ENCODE measurements at regions not wholly inside any gene's neighbourhood (a gene's known extent, or its start where the extent isn't known, plus 50 kb on each side); places are given as distances from the start of the nearest gene placed in this dataset.

- Mint-ChIP-seq H3K36me3 (ENCODE audit: low read depth) (peaks cover 13% of the 10 kb centered on the region), H3K9me3 (peaks cover 14% of the 10 kb centered on the region), H3K27me3 (ENCODE audit: insufficient read depth, low read depth, poor library complexity) (peaks cover 1% of the 10 kb centered on the region), H3K4me1 (peaks cover 10% of the 10 kb centered on the region), H3K27ac (no peak overlapping the region), H3K4me3 (no peak overlapping the region)
- ATAC-seq (no peak), DNase-seq (ENCODE audit: low spot score) (no peak)
- H3K9me2 ChIP-seq (ENCODE audit: insufficient read depth), result no peaks in the 10 kb centered on the region
- no peaks in the 10 kb centered on the region for H4K20me1 ChIP-seq (replicated peaks; ENCODE audit: insufficient read depth)
- no peak overlapping the region for H2AFZ ChIP-seq
- H3K27me3 ChIP-seq (ENCODE audit: insufficient read depth), result no peaks in the 10 kb centered on the region
- peaks cover 2% of the 10 kb centered on the region; the same call in 1 of the 2 replicates for H3K36me3 ChIP-seq (ENCODE audit: insufficient read depth)
- TF ChIP-seq ZNF114 (CRISPR knock-in tag; IDR thresholded peaks at IDR 0.05), result no peak
- TF ChIP-seq CTCF (conservative IDR thresholded peaks at IDR 0.05; ENCODE audit: low read depth in 2 of 2), result no peak
- no peak for TF ChIP-seq CREB1 (CRISPR knock-in tag; IDR thresholded peaks at IDR 0.05; ENCODE audit: low read depth)
- TF ChIP-seq STAT1 (IDR thresholded peaks at IDR 0.05; ENCODE audit: unreplicated experiment), result no peak
- no peak for TF ChIP-seq ZNF462 (CRISPR knock-in tag; IDR thresholded peaks at IDR 0.05)
- no peak for TF ChIP-seq ETS1 (IDR thresholded peaks at IDR 0.05)
- TF ChIP-seq REST (IDR thresholded peaks at IDR 0.05; ENCODE audit: unreplicated experiment), result no peak
- TF ChIP-seq EZH2phosphoT487 (IDR thresholded peaks at IDR 0.05; ENCODE audit: unreplicated experiment), result no peak
- no peak for TF ChIP-seq NANOG (IDR thresholded peaks at IDR 0.05; ENCODE audit: borderline replicate concordance)
- TF ChIP-seq JUNB (IDR thresholded peaks at IDR 0.05; ENCODE audit: unreplicated experiment), result no peak
- TF ChIP-seq ZNF331 (CRISPR knock-in tag; IDR thresholded peaks at IDR 0.05; ENCODE audit: low read depth), result no peak
- TF ChIP-seq POLR2AphosphoS5 (IDR thresholded peaks at IDR 0.05; ENCODE audit: low read depth), result no peak
- no peak for TF ChIP-seq EZH2 (IDR thresholded peaks at IDR 0.05; ENCODE audit: low read depth, unreplicated experiment)
- H3K4me1 ChIP-seq (ENCODE audit: insufficient read depth), result 0 out of 2 replicates have a peak, but pooled peaks cover 11% of the 10 kb centered on the region
- H3K79me2 ChIP-seq (replicated peaks; ENCODE audit: insufficient read depth), result no peaks in the 10 kb centered on the region
- H3F3A ChIP-seq (replicated peaks; ENCODE audit: low read depth), result no peaks in the 10 kb centered on the region
- no peak overlapping the region for H3K27ac ChIP-seq (ENCODE audit: low read depth)
- H3K4me2 ChIP-seq, result no peak overlapping the region
- H3K4me3 ChIP-seq, result no peak overlapping the region
Observed at GRCh38 chr5:3230941-3231340, 364.7 kb upstream of the IRX1 start.
